ENCODE measurements at regions not wholly inside any gene's neighbourhood (a gene's known extent, or its start where the extent isn't known, plus 50 kb on each side); places are given as distances from the start of the nearest gene placed in this dataset.

GRCh38 chr13:86003029-86003428 is 203.8 kb upstream of the SLITRK6 start:
- TF ChIP-seq, protein P1, sequence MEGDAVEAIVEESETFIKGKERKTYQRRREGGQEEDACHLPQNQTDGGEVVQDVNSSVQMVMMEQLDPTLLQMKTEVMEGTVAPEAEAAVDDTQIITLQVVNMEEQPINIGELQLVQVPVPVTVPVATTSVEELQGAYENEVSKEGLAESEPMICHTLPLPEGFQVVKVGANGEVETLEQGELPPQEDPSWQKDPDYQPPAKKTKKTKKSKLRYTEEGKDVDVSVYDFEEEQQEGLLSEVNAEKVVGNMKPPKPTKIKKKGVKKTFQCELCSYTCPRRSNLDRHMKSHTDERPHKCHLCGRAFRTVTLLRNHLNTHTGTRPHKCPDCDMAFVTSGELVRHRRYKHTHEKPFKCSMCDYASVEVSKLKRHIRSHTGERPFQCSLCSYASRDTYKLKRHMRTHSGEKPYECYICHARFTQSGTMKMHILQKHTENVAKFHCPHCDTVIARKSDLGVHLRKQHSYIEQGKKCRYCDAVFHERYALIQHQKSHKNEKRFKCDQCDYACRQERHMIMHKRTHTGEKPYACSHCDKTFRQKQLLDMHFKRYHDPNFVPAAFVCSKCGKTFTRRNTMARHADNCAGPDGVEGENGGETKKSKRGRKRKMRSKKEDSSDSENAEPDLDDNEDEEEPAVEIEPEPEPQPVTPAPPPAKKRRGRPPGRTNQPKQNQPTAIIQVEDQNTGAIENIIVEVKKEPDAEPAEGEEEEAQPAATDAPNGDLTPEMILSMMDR (IDR thresholded peaks at IDR 0.05; ENCODE audit: insufficient read depth, low read depth, low read length, missing control alignments): no peak
- H3K4me3 ChIP-seq (ENCODE audit: low read length): no peak overlapping the region
- no peak for DNase-seq (ENCODE audit: low read depth)

- no peak overlapping the region for H3K4me3 ChIP-seq (ENCODE audit: low read length)
- TF ChIP-seq, protein P1 (IDR thresholded peaks at IDR 0.05; ENCODE audit: insufficient read depth, low read depth, low read length, missing control alignments): no peak
- DNase-seq (ENCODE audit: low read depth): peak; percentile 79
Observed at GRCh38 chr13:86000546-86000945, 201.3 kb upstream of the SLITRK6 start.

DNA sequence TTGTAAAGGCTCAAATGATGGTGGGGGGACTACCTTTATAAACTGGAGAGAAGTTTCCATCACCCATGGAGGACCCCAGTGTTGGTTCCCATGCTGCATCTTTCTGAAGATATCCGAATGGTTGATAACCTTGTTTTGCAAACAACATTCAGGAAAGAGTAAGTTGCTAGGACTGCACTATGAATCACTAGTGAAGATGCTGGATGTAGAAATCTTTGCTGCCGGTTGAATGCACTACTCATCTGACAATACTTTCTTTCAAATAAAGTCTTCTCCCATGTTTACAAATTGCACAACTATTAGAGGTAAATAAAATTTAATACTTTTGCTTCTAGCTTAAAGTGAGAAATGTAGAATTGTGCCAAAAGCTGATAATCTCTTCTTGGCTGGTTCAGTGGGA is 198.4 kb upstream of the SLITRK6 start:
- TF ChIP-seq, protein P1 (IDR thresholded peaks at IDR 0.05; ENCODE audit: insufficient read depth, low read depth, low read length, missing control alignments): no peak
- no peak overlapping the region for H3K4me3 ChIP-seq (ENCODE audit: low read length)
- peak; percentile 74 for DNase-seq (ENCODE audit: low read depth)

DNA sequence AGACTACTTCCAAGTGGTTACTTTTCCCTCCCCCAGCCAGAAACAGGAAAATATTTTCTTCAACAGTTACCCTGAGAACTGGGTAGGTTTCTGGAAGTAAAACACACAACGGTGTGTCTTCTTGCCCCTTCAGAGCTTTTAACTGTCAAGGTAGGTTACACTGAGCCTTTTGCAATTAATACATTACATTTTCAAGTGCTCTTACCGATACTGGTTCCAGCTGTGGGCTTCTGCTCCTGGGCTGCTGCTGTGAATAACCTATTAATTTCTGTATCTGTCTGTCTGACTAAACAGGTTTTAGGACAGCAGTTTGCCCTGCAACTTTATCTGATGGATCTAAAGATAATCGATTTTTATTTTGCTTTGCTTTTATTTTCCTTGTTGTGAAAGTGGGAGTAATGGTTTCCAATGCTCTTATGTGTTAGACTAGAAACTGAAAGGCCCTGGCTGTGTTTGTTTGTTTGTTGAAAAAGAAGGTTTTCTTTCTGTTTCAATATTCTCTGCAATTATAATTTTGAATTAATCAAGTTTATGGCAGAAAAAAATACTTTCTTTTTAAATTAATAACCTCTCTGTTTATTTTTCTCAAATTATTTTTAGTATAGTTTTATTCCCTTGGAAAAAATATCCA is 196.7 kb upstream of the SLITRK6 start:
- no peak overlapping the region for H3K4me3 ChIP-seq (ENCODE audit: low read length)
- TF ChIP-seq, protein P1 (IDR thresholded peaks at IDR 0.05; ENCODE audit: insufficient read depth, low read depth, low read length, missing control alignments): no peak

DNA sequence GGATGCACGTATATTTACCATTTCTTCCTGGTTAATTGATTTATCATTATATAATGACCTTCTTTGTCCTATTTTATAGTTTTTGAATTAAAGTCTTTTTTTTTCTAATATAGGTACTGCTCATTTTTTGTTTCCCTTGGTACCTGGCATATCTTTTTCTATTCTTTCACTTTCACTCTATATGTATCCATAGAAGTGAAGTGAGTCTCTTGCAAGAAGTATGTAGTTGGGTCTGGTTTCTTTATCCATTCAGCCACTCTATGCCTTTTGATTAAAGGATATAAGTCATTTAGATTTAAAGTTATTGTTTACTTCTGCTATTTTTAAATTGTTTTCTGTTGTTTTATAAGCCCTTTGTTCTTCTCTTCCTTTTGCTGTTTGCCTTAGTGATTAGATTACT is 194.3 kb upstream of the SLITRK6 start:
- H3K4me3 ChIP-seq (ENCODE audit: low read length): no peak overlapping the region
- DNase-seq (ENCODE audit: low read depth): no peak
- TF ChIP-seq, protein P1 (IDR thresholded peaks at IDR 0.05; ENCODE audit: insufficient read depth, low read depth, low read length, missing control alignments): no peak

More for the DNA sequence above, 196.7 kb upstream of the SLITRK6 start:
- DNase-seq (ENCODE audit: low read depth): no peak

DNA sequence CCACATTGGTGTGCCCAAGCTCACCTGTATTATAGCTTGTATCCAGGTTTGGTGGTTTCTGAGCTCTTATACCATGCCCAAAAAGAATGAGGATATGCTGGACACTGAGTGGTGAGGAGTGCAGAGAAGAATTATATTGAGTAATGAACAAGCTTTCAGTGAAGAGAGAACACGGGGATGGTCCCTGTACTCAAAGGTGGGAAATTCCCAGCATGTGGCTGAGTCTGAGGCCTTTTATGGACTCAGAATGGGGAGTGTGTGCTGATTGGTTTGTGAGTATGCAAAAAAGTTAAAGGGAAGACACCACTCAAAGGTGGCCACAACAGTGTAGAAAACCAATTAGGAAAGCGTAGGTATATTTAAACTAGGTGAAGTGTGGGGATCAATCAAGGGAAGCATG is 191.2 kb upstream of the SLITRK6 start:
- no peak overlapping the region for H3K4me3 ChIP-seq (ENCODE audit: low read length)
- no peak for DNase-seq (ENCODE audit: low read depth)
- TF ChIP-seq, protein P1 (IDR thresholded peaks at IDR 0.05; ENCODE audit: insufficient read depth, low read depth, low read length, missing control alignments): no peak

- peak; percentile 68 for DNase-seq (ENCODE audit: low read depth)
- TF ChIP-seq, protein P1 (IDR thresholded peaks at IDR 0.05; ENCODE audit: insufficient read depth, low read depth, low read length, missing control alignments): no peak
Observed at GRCh38 chr13:85985797-85986196, 186.6 kb upstream of the SLITRK6 start.

More at GRCh38 chr13:85985797-85986196, 186.6 kb upstream of the SLITRK6 start:
- H3K4me3 ChIP-seq (ENCODE audit: low read length): no peak overlapping the region
